ENCODE measurements at regions not wholly inside any gene's neighbourhood (a gene's known extent, or its start where the extent isn't known, plus 50 kb on each side); places are given as distances from the start of the nearest gene placed in this dataset.
"Not testable (repeated sequence)": the region's sequence is repeated elsewhere in the genome, so short reads cannot be mapped to it uniquely, and the experiment has no call there.

DNA sequence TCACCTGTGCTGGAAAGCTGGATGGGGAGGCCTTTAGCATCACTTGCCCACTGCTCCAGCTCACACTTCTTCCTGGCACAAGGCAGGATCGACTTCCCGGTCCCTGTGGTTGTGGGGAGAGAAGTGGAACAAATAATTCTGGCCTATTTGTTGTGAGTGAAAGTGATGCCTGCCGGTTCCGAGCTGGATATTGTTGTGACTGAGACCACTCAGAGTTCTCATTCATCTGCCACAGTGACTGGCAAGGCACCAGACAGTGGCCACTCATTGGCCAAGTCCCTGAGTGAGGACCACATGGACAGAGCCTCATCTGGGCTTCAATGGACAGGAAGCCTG, 191.9 kb downstream of the PTPRU start:
- DNase-seq (ENCODE audit: low read depth in 2 of 3, low spot score in 1 of 3): no peak

DNA sequence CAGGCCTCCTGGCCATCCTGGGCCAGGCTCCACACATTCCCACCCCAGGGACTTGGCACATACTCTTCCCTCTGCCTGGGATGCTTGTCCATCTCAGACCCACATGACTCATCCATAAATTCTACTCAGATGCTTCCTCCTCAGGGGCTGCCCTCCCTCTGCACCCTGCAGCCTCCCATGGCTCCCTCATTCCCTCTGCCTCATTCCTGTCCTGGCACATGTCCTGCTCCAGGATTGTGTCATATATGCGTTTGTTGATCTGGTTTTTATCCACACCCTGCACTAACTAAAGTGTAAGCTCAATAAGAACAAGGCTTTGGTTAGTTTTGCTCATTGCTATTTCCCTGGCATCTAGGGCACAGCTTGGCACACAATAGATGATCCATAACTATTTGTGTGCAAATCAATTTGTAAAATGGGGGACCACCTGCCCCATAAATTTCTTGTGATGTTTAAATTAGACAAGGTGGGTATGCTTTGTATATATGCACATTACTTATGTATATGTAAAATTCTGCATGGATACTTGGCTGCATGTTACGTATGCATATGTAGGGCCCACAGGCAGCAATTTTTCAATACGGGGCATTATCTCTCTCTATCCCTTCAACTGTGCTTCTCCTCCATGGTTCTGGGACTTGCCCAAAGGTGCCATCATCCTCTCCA, 191.4 kb downstream of the PTPRU start:
- no peak for DNase-seq (ENCODE audit: low read depth in 2 of 3, low spot score in 1 of 3)

DNA sequence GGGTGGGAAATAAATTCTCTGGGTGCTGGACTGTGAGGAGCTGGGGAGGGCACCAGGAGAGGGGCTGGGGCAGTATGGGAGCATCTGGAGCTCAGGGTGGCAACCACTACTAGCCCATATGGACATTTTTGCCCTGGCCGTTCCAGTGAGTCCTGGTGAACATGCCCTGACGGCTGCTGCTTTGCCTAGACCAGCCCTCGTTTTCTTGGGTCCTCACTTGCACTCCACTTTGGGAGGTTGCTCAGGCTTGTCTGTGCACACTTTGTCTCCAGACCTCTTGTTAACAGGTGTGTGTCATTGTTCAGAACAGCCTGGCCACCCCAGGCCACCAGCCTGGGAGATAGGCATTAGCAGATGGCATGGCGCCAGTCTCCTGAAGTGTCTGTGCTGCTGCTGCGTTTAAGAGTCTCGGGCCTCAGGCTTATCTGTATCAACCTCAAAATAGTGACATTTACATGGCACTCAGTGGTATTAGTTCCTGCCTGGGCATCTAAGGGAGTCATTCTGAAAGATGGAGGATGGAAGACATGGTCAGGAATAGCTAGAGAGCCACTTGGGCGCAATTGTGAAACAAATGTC, 190.5 kb downstream of the PTPRU start:
- DNase-seq (ENCODE audit: low read depth in 2 of 3, low spot score in 1 of 3): no peak

DNA sequence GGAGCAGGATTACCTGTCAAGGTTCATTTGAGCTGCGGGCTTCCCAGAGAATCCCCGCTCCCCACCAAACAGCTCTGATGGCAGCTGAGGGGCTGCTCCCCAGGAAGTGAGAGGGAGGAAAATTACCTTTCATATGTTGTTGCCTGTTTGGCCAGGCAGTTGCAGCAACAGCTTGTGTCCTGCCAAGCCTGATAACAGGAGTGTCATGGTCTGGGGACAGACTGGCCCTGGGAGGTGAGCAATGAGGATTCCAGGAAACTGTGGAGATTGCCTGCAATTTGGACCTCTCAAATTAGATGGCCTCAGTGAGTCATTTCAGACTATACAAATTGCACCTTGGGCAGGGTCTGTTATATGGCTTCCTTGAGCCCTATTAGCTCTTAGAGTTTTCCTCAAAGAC, 189.3 kb downstream of the PTPRU start:
- no peak for DNase-seq (ENCODE audit: low read depth in 2 of 3, low spot score in 1 of 3)

DNA sequence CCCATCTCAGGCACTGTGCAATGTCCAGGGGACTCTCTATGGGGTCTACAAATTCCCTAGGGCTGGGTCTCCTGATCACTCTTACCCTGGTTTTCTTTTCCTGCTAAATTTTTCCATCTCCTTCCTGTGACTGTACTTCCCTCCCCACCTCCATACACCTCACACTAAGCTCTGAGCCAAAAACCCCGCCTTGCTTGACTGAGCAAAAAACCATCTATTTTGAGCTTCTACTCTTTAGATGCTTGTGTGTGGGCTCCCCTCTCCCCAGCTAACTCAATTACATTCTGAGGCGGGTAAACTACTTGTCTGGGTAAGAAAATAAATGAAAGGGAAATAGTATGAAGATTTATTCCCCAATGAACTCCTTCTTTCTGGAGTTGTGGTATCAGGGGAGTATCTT, 187.9 kb downstream of the PTPRU start:
- no peak for DNase-seq (ENCODE audit: low read depth in 2 of 3, low spot score in 1 of 3)

DNA sequence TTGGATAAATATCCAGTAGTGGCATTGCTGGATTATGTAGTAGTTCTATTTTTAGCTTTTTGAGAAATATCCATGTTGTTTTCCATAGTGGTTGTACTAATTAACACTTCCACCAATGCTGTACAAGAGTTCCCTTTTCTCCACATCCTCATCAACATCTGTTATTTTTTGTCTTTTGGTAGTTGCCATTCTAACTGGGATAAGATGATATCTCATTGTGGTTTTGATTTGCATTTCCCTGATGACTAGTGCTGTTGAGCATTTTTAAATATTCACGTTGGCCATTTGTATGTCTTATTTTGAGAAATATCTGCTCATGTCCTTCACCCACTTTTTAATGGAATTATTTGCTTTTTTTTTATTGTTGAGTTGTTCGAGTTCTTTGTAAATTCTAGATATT, 183.9 kb downstream of the PTPRU start:
- no peak for DNase-seq (ENCODE audit: low read depth in 2 of 3, low spot score in 1 of 3)

DNA sequence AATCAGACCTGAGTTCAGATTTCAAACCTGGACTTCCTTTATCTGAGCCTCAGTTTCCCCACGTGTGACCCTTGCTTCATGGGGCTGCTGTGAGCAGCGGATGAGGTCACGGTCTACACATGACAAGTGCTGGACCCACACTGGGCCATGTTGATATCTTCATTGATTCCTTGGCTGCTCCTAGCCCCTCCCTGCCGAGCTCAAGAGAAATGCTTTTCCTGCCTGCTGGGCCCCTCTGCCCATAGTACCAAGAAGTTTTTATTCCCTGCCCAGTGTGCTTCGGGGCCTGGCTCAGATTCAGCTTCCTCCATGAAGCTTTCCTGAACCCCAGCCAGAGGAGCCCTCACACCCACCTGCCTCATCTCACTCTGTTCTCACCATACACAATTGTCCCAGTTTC, 181.6 kb downstream of the PTPRU start:
- DNase-seq (ENCODE audit: low read depth in 2 of 3, low spot score in 1 of 3): no peak

DNA sequence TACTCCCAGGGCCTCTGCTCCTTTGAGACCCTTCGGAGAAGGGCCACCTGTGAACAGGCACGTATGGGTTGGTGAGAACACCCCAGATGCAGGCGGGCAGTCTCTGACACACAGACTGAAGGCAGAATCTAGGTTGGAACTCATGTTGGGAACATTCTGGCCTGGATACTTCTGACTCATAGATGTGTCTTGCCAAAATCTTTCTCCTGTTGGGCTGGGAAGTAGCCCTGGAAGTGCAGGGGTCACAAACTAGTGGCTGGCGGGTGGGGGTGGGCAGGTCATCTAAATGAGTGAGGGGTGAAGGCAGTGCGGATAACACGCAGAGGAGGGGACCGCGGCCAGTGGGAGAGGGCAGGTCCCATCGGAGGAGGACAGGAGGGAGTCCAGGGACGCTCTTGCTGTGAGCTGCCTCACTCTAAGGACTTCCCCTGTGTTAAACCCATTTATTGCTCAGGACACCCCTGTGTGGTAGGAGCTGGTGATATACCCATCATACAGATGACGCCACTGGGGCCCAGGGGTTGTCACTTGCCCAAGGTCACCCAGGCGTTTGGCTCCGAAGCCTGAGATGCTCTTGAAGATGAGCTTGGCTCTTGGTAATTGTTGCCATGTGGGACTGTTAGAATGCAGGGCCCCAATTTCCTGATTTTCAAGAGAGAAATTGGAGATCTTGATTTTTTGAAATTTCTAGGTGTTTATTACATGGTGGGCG, 181.0 kb downstream of the PTPRU start:
- DNase-seq (ENCODE audit: low read depth in 2 of 3, low spot score in 1 of 3): no peak

DNA sequence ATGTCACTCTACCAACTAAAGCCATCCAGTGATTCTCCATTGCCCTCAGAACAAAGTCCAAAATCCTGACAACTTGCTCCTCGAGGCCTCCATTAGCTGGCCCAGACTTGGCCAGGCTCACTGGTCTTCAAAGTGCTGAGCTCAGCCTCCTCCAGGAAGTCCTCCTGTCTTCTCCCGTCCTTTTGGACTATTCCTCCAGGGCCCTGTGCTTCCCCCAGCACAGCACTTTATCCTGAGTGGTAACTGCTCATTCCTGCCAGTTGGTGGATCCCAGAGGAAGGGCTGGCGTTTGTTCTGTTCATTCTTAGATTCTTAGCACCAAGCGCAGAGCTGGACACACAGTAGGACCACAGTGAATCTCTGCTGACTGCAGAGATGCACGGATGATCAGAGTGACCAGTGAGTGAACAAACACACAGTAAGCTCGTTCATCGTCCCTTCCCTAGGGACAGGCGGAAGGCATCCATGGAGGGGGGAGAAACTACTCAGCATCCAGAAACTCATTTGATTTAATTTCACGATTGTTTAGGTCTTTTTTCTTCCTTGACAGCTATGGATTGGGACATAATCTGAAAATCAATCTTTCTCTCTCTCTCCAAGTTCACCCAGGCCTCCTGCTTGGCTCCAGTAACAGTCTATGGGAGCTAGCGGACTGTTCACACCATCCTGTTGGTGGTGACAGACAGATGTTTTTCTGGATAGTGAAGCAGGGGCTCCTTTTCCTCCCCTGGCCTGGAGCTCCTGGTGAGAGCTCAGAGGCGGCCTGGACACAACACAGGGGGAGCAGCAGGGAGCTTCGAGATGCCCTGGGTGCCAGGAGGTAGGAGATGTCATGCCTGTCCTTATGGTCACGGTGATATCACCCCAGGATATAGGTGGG, 180.2 kb downstream of the PTPRU start:
- DNase-seq (ENCODE audit: low read depth in 2 of 3, low spot score in 1 of 3): no peak

DNA sequence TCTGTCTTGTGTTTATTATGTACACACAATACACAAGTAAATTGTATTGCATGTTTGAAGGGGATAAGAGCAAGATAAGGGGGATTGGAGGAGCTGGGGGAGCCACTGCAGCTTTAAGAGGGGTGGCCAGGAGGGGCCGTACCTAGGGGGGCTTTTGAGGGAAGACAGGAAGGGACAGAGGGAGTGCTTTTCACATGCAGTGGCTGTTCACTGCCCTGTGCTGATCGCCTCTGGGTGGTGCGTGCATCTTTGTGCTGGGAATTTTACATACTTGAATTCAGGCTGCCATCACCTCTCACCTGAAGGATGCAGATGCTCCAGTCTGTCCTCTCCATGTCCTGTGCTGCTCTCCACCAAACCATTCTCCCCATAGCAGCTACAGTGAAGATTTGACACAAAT, 179.5 kb downstream of the PTPRU start:
- DNase-seq (ENCODE audit: low read depth in 2 of 3, low spot score in 1 of 3): no peak

DNA sequence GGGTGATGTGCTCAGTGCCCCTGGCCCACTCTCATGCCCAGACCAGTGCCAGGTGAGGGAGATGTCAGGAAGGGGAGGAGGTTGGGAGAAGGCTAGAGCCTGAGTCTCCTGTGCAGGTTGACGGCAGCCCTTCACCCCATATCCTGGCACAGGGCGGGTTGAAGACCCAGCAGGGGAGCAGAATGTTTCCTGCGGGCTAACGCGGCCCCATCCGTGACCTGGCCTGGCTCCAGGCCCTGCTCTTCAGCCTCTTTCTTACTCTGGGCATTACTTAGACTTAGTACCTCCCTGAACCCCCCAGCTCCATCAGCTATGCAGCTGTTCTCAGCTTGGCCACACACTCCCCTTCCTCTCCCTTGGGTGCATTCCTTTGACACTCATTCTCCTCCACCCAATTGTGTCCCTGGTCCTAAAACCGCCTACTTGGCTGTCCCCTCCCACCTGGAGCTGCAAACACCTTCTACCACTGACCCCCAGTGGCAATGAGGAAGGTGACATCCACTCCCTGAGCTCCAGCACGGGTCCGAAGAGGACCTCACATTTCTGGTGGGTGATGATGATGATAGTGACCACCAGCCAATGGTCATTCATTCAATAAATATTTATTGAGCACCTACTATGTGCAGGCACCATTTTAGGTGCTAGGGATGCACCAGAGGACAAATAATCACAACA, 179.0 kb downstream of the PTPRU start:
- DNase-seq (ENCODE audit: low read depth in 2 of 3, low spot score in 1 of 3): no peak

DNA sequence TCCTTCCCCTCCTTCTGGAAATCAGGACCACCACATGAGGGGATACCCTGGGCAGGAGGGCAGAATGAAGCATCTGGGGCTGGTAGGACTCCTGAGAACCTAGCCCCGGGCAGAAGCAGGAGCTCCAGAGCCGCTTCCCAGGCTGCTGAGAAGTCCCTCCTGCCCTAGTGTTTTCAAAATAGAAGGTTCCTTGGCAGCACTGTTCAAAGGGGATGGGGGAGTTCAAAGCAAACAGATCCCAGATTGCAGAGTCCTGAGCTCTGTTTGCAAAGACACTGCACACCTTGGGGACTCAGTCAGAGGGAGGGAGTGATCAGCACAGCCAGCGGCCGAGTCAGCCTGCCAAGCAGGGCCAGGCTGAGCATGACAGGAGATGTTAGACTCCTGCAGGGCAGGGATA, 177.8 kb downstream of the PTPRU start:
- no peak for DNase-seq (ENCODE audit: low read depth in 2 of 3, low spot score in 1 of 3)

DNA sequence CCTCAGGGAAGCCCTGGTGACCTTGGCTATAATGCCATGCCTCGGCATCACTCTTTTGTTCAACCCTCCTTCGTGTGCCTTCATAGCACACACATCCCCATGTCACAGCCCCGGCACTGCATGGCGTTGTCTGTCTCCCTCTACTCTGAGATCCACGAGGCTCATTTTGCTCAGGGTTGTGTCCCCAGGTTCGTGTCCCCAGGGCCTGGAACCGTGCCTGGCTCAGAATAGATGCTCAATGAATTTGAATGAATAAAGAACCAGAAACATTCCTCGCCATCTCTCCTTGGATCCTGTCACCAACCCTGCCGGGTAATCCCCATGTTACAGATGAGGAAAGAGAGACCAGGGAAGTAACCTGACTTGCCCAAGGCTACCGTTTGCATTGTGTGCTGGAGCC, 177.3 kb downstream of the PTPRU start:
- DNase-seq (ENCODE audit: low read depth in 2 of 3, low spot score in 1 of 3): no peak

DNA sequence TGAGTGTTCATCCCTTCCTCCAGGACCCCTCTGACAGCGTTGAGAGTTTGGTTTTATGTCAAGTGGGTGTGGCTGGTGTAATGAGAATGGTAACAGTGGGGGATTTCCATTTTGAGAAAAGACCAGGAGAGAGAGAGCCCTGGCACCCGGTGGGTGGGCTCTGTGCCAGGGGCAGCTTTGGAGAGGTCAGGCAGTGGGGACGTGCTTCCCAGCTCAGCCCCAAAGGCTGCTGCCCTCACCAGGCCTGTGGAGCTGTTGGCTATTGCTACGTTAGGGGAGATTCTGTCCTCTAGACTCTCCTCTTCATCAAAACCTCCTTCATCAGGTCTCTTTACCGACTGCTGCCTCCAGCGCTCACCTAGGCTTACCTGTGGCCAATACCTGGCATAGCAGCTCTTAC, 176.3 kb downstream of the PTPRU start:
- DNase-seq (ENCODE audit: low read depth in 2 of 3, low spot score in 1 of 3): no peak

DNA sequence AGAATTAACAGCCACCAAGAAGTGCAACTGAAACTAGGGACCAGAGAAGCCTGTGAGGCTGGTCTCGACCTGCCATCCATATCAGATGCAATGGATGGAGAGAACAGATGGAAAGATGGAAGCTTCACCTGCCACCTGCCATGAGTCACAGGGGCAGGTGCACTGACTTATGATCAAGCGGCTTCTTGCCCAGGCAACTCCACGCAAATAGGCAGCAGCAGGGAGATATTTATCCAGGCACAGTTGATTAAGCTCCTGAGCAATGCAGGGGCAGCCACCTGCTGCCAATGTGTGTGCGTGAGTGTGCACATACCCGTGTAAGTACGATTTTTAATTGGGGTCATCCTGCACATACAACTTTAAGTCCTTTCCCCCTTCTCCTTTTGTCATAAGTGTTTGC, 174.2 kb downstream of the PTPRU start:
- no peak for DNase-seq (ENCODE audit: low read depth in 2 of 3, low spot score in 1 of 3)

DNA sequence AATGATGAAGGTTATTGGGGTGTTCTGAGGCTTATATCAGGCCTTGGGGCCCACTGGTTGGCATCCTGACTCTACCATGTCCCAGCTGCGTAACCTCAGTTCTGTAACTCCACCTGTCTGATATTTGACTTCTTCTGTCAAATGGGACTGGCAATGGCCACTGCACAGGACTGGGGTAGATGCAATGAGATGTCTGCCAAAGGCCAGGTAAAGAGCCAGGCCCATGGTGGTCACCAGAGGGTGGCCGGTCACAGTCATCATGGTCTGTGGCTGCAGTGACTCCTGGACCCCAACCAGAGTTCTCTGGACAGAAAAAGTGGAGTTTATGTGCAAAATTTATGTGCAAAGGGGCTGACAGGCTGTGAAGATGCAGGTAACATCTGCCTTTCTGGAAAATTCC, 173.3 kb downstream of the PTPRU start:
- DNase-seq (ENCODE audit: low read depth in 2 of 3, low spot score in 1 of 3): no peak

DNA sequence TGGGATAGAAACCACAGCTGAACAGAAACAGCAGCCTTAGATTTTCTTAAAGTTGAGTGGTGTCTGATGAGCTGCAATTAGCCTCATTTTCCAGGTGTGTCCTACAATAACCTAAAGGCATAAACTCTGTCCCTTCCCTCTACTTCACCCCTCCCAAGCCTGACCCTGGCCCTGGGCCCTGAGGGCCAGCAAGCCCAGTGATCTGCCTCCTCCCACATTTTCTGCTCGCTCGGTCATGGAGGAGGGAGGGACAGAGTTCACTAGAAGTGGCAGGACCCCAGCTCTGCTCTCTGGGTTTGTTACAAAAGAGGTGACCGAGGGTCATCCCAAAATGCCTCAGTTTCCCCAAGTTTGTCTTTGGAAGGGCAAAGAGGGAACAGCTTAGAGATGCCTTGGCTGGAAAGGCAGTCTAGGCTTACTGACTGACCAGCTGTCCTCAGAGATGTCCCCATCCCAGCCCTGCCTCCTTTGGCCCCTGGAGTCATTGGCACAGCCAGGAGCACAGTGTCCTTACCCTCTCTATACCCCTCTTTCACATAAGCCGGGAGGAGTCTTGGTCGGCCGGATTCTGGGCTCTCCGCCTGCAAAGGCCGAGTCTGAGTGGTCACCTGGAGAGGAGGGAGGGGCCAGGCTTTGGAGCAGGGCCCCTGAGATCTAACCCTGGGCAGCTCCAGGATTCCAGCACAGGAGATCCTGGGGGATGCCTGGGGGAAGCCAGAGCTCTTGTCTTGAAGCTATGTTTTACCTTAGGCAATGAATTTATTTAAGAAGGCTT, 172.7 kb downstream of the PTPRU start:
- DNase-seq (ENCODE audit: low read depth in 2 of 3, low spot score in 1 of 3): no peak

DNA sequence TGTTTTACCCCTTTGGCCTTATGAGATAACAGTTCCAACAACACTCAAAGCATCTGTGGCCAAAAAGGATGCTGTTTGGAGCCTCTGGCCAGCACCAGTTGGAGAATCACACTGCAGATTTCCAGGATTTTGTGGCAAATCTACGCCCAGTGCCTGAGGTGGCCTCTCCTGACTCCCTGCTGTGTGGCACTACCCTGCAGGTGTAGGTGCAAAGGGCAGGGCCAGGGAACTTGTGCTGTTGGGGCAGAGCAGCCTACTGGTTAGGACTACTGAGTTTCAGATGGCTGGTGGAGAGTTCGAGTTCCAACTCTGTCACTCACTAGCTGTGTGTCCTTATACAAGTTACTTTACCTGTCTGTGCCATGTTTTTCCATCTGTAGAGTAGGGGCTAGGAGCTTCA, 170.5 kb downstream of the PTPRU start:
- no peak for DNase-seq (ENCODE audit: low read depth in 2 of 3, low spot score in 1 of 3)

DNA sequence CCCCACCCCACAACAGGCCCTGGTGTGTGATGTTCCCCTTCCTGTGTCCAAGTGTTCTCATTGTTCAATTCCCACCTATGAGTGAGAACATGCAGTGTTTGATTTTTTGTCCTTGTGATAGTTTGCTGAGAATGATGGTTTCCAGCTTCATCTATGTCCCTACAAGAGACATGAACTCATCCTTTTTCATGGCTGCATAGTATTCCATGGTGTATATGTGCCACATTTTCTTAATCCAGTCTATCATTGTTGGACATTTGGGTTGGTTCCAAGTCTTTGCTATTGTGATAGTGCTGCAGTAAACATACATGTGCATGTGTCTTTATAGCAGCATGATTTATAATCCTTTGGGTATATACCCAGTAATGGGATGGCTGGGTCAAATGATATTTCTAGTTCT, 163.9 kb downstream of the PTPRU start:
- not testable (repeated sequence) for DNase-seq (ENCODE audit: low read depth in 2 of 3, low spot score in 1 of 3)

DNA sequence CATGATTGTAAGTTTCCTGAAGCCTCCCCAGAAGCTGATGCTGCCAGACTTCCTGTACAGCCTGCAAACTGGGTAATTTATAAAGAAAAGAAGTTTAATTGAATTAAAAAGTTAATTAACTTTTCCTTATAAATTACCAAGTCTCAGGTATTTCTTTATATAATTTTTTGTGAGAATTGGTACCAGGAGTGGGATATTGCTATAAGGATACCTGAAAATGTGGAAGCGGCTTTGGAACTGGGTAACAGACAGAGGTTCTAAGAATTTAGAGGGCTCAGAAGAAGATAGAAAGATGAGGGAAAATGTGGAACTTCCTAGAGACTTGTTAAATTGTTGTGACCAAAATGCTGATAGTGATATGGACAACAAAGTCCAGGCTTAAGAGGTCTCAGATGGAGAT, 163.1 kb downstream of the PTPRU start:
- no peak for DNase-seq (ENCODE audit: low read depth in 2 of 3, low spot score in 1 of 3)

DNA sequence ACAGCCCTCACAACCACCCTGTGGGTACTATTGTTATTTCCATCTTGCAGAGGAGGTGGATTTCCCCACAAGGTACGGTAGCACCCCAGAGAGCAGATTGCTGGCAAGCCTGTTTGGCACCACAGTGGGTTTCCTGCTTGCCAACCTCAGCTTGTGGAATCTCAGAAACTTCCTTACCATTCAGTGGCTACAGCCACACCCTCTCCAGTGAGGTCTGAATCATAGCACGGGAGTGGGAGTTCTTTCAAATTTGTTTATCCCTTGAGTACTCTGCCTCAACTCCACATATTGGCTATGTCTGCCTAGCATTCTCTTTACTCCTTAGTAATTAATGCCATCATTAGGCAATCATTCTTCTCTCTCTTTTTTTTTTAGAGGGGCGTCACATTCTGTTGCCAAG, 162.1 kb downstream of the PTPRU start:
- no peak for DNase-seq (ENCODE audit: low read depth in 2 of 3, low spot score in 1 of 3)

Data from stimulated activated CD4-positive, alpha-beta T cell treated with anti-CD3 and anti-CD28 coated beads, Interleukin-12 subunit alpha, Interleukin-12 subunit beta, amount 100 ng/mL, for 48 hours (primary cell).